WTC11 (cell line): ENCODE measurements at regions not wholly inside any gene's neighbourhood (a gene's known extent, or its start where the extent isn't known, plus 50 kb on each side); places are given as distances from the start of the nearest gene placed in this dataset.

Experiments
- ATAC-seq: fragments of 200-7000 bp; cut with Tn5 transposase; 2 replicates; pipeline ENCODE4 v1.10.0; 2021; ENCODE audit warnings: mild to moderate bottlenecking, moderate library complexity
- CTCF ChIA-PET: fragments of 300-600 bp; sonication (Branson Sonifier 250); formaldehyde crosslinking; loops from one replicate; lab custom pipeline; 2021; ENCODE audit warnings: antibody characterized with exemption; lab: Charles Lee
- POLR2A ChIA-PET: fragments of 350-600 bp; sonication (Branson Sonifier 250); formaldehyde crosslinking; loops from one replicate; lab custom pipeline; 2021; ENCODE audit warnings: antibody characterized with exemption; lab: Charles Lee
- DNase-seq: peaks from one replicate; pipeline ENCODE4 v3.0.0; 2021; ENCODE audit warnings: low spot score
- H3K27ac Mint-ChIP-seq: 2 replicates; pipeline ENCODE4 v1.8.0; 2021; ENCODE audit warnings: mixed read lengths
- H3K27me3 Mint-ChIP-seq: 2 replicates; pipeline ENCODE4 v1.8.0; 2021; ENCODE audit warnings: low read depth, mild to moderate bottlenecking, moderate library complexity, mixed read lengths
- H3K36me3 Mint-ChIP-seq: 2 replicates; pipeline ENCODE4 v1.8.0; 2021; ENCODE audit warnings: mixed read lengths
- H3K4me1 Mint-ChIP-seq: 2 replicates; pipeline ENCODE4 v1.8.0; 2022; ENCODE audit warnings: mixed read lengths
- H3K4me3 Mint-ChIP-seq: 2 replicates; pipeline ENCODE4 v1.8.0; 2021; ENCODE audit warnings: mild to moderate bottlenecking, moderate library complexity, mixed read lengths
- H3K9me3 Mint-ChIP-seq: 2 replicates; pipeline ENCODE4 v1.8.0; 2021; ENCODE audit warnings: mixed read lengths
- AFF4 ChIP-seq: sonication (generic); formaldehyde crosslinking; IDR thresholded peaks from 2 replicates; pipeline ENCODE4 v1.8.1; 2023; ENCODE audit warnings: mild to moderate bottlenecking, missing genetic modification reagents, borderline replicate concordance
- ERG ChIP-seq: fragments of 250-450 bp; sonication (Bioruptor Pico); IDR thresholded peaks from 2 replicates; pipeline ENCODE4 v1.8.0; 2021; ENCODE audit warnings: mild to moderate bottlenecking
- FOXK1 ChIP-seq: sonication (generic); formaldehyde crosslinking; IDR thresholded peaks from 2 replicates; pipeline ENCODE4 v1.8.0; 2022; ENCODE audit warnings: mild to moderate bottlenecking, moderate library complexity, missing genetic modification reagents
- GABPB1 ChIP-seq: sonication (generic); formaldehyde crosslinking; IDR thresholded peaks from 2 replicates; pipeline ENCODE4 v1.8.1; 2023; ENCODE audit warnings: mild to moderate bottlenecking, missing genetic modification reagents
- GRHL2 ChIP-seq: fragments of 250-450 bp; sonication (Bioruptor Pico); IDR thresholded peaks from 2 replicates; pipeline ENCODE4 v1.8.0; 2022; ENCODE audit warnings: mild to moderate bottlenecking, moderate library complexity; ENCODE audit not compliant: insufficient replicate concordance, severe bottlenecking
- HMGXB4 ChIP-seq: sonication (generic); formaldehyde crosslinking; IDR thresholded peaks from 2 replicates; pipeline ENCODE4 v1.8.1; 2023; ENCODE audit warnings: mild to moderate bottlenecking, moderate library complexity, missing genetic modification reagents
- MXD4 ChIP-seq: fragments of 250-450 bp; sonication (Bioruptor Pico); IDR thresholded peaks from 2 replicates; pipeline ENCODE4 v1.8.0; 2021; ENCODE audit warnings: mild to moderate bottlenecking, moderate library complexity, borderline replicate concordance
- RORB ChIP-seq: fragments of 250-450 bp; sonication (Bioruptor Pico); IDR thresholded peaks from 2 replicates; pipeline ENCODE4 v1.9.0; 2021; ENCODE audit warnings: mild to moderate bottlenecking
- SMAD3 ChIP-seq: sonication (generic); formaldehyde crosslinking; IDR thresholded peaks from 2 replicates; pipeline ENCODE4 v1.8.0; 2022; ENCODE audit warnings: missing genetic modification reagents, mild to moderate bottlenecking, borderline replicate concordance
- TCF7 ChIP-seq: sonication (generic); formaldehyde crosslinking; IDR thresholded peaks from 2 replicates; pipeline ENCODE4 v1.8.0; 2022; ENCODE audit warnings: mild to moderate bottlenecking, low read depth, missing genetic modification reagents, moderate library complexity
- ZBTB21 ChIP-seq: sonication (generic); formaldehyde crosslinking; IDR thresholded peaks from 2 replicates; pipeline ENCODE4 v1.8.1; 2023; ENCODE audit warnings: mild to moderate bottlenecking, missing genetic modification reagents, borderline replicate concordance
- ZMAT4 ChIP-seq: fragments of 250-450 bp; sonication (Bioruptor Pico); IDR thresholded peaks from 2 replicates; pipeline ENCODE4 v1.9.0; 2021; ENCODE audit warnings: mild to moderate bottlenecking
- ZNF121 ChIP-seq: sonication (generic); formaldehyde crosslinking; IDR thresholded peaks from 2 replicates; pipeline ENCODE4 v1.8.0; 2023; ENCODE audit warnings: missing genetic modification reagents
- ZNF396 ChIP-seq: fragments of 250-450 bp; sonication (Bioruptor Pico); IDR thresholded peaks from 2 replicates; pipeline ENCODE4 v1.8.0; 2021; ENCODE audit warnings: mild to moderate bottlenecking, moderate library complexity, borderline replicate concordance
- ZNF423 ChIP-seq: fragments of 250-450 bp; sonication (Bioruptor Pico); IDR thresholded peaks from 2 replicates; pipeline ENCODE4 v2.1.2; 2022; ENCODE audit warnings: mild to moderate bottlenecking, moderate library complexity
- ZNF512 ChIP-seq: sonication (generic); formaldehyde crosslinking; IDR thresholded peaks from 2 replicates; pipeline ENCODE4 v1.8.1; 2022; ENCODE audit warnings: missing genetic modification reagents, borderline replicate concordance
- ZNF671 ChIP-seq: fragments of 250-450 bp; sonication (Bioruptor Pico); IDR thresholded peaks from 2 replicates; pipeline ENCODE4 v1.8.0; 2021; ENCODE audit warnings: mild to moderate bottlenecking

- POLR2A ChIA-PET: no interaction called here
- peak; percentile 57 for ATAC-seq
- Mint-ChIP-seq H3K36me3 (no peaks in the 10 kb centered on the region), H3K4me3 (no peak overlapping the region), H3K4me1 (peaks cover 5% of the 10 kb centered on the region; the same call in 1 of the 2 replicates), H3K9me3 (no peaks in the 10 kb centered on the region), H3K27me3 (peaks cover 25% of the 10 kb centered on the region), H3K27ac (no peak overlapping the region)
- DNase-seq: no peak
- no peak for TF ChIP-seq ZNF512 (CRISPR knock-in tag)
- no peak for TF ChIP-seq ZNF121 (CRISPR knock-in tag)
- no peak for TF ChIP-seq ZNF671 (CRISPR knock-in tag)
- TF ChIP-seq HMGXB4 (CRISPR knock-in tag): no peak
- no peak for TF ChIP-seq SMAD3
- TF ChIP-seq TCF7 (CRISPR knock-in tag): no peak
- no peak for TF ChIP-seq MXD4 (CRISPR knock-in tag)
- no peak for TF ChIP-seq ZMAT4 (CRISPR knock-in tag)
- TF ChIP-seq GRHL2 (CRISPR knock-in tag): no peak
- TF ChIP-seq ZNF396: no peak
- TF ChIP-seq GABPB1: no peak
- no peak for TF ChIP-seq ZNF423
- TF ChIP-seq AFF4 (CRISPR knock-in tag): no peak
- TF ChIP-seq ZBTB21 (CRISPR knock-in tag): no peak
- CTCF ChIA-PET: interaction anchor here (1.0 to 1.3 kb wide), 3 partner anchors 103 to 180 kb away, joined by 3 read pairs; no protein-coding TSS in a partner anchor
These were observed 588.9 kb upstream of the CADM1 start for GRCh38 chr11:116093065-116093464.

- H3K9me3 Mint-ChIP-seq: no peaks in the 10 kb centered on the region
- POLR2A ChIA-PET: no interaction called here
These were observed 582.2 kb upstream of the CADM1 start for GRCh38 chr11:116086426-116086825.

More at GRCh38 chr11:116086426-116086825, 582.2 kb upstream of the CADM1 start:
- DNase-seq: no peak
- Mint-ChIP-seq H3K36me3 (no peaks in the 10 kb centered on the region), H3K4me1 (peaks cover 24% of the 10 kb centered on the region), H3K4me3 (no peak overlapping the region), H3K27ac (no peak overlapping the region)
- CTCF ChIA-PET: interaction anchor here (1.5 to 2.8 kb wide), 3 partner anchors 8 to 90 kb away, joined by 3 to 16 read pairs (median 7); no protein-coding TSS in a partner anchor
- peak; percentile 79 for ATAC-seq
- TF ChIP-seq ERG (CRISPR knock-in tag): no peak
- no peak for TF ChIP-seq RORB (CRISPR knock-in tag)
- no peak for TF ChIP-seq FOXK1
- TF ChIP-seq ZMAT4 (CRISPR knock-in tag): no peak
- TF ChIP-seq, all 79 proteins: peak for 0
- peaks cover 8% of the 10 kb centered on the region; the same call in 1 of the 2 replicates for H3K27me3 Mint-ChIP-seq
